SK-N-SH (cell line): ENCODE measurements at regions not wholly inside any gene's neighbourhood (a gene's known extent, or its start where the extent isn't known, plus 50 kb on each side); places are given as distances from the start of the nearest gene placed in this dataset.
"Not testable (repeated sequence)": the region's sequence is repeated elsewhere in the genome, so short reads cannot be mapped to it uniquely, and the experiment has no call there.

Experiments
- CHD2 ChIP-seq: fragments of 150-350 bp; IDR thresholded peaks from 2 replicates; pipeline ENCODE4 v1.6.1; 2018; ENCODE audit warnings: low read length; ENCODE audit not compliant: partially characterized antibody
- MXI1 ChIP-seq: IDR thresholded peaks from 2 replicates; pipeline ENCODE4 v1.6.1; 2012; ENCODE audit warnings: mild to moderate bottlenecking, low read depth, low read length, improper control_type of control experiment
- POLR2AphosphoS5 ChIP-seq: IDR thresholded peaks from 2 replicates; pipeline ENCODE4 v1.6.1; 2012; ENCODE audit warnings: low read depth, low read length
- RAD21 ChIP-seq: IDR thresholded peaks from 2 replicates; pipeline ENCODE4 v1.6.1; 2012; ENCODE audit warnings: mild to moderate bottlenecking, low read length
- RCOR1 ChIP-seq: fragments of 150-350 bp; IDR thresholded peaks from 2 replicates; pipeline ENCODE4 v1.6.1; 2017; ENCODE audit warnings: antibody characterized with exemption, low read length
- RFX5 ChIP-seq: IDR thresholded peaks from 2 replicates; pipeline ENCODE4 v1.6.1; 2012; ENCODE audit warnings: mild to moderate bottlenecking, improper control_type of control experiment, low read length
- RXRA ChIP-seq: IDR thresholded peaks from 2 replicates; pipeline ENCODE4 v1.4.0; 2012; ENCODE audit warnings: low read depth, mild to moderate bottlenecking, borderline replicate concordance
- SIN3A ChIP-seq: IDR thresholded peaks from 2 replicates; pipeline ENCODE4 v1.6.1; 2012; ENCODE audit warnings: low read depth, mild to moderate bottlenecking, low read length, moderate library complexity, borderline replicate concordance
- TCF12 ChIP-seq: IDR thresholded peaks from 2 replicates; pipeline ENCODE4 v1.4.0; 2012
- TF ChIP-seq, protein P1 (sequence below): fragments of 200-600 bp; sonication (generic); IDR thresholded peaks from 2 replicates; pipeline ENCODE4 v1.6.1; 2017; ENCODE audit warnings: antibody characterized with exemption, mild to moderate bottlenecking, moderate library complexity
- TF ChIP-seq, protein P2 (sequence below): fragments of 150-350 bp; IDR thresholded peaks from 2 replicates; pipeline ENCODE4 v1.6.1; 2017; ENCODE audit warnings: antibody characterized with exemption, low read length, low read depth, borderline replicate concordance
- TF ChIP-seq, protein P3 (sequence below): IDR thresholded peaks from 2 replicates; pipeline ENCODE4 v1.4.0; 2012; ENCODE audit warnings: low read depth, borderline replicate concordance
- TF ChIP-seq, protein P4 (sequence below): IDR thresholded peaks from 2 replicates; pipeline ENCODE4 v1.4.0; 2012; ENCODE audit warnings: low read depth

DNA sequence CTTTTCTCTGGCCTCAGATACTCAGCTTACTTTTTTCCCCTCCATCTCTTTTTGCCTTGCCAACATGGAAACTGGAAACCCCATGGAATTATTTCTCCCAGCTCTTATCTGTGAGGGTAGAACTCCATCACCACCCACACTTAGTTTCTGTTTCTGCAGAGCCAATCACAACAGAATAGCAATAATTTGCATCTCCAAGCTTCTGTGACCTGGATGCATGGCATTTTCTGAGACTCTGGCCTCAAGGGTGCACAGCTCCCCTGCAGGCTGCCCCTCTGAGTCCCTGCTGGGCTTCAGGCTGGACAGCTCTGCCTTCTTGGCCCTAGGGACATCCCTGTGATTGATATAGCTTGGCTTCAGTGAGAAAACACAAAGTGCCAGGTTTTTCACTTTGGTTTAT is 316.5 kb upstream of the FZD8 start:
- TF ChIP-seq, protein P1, sequence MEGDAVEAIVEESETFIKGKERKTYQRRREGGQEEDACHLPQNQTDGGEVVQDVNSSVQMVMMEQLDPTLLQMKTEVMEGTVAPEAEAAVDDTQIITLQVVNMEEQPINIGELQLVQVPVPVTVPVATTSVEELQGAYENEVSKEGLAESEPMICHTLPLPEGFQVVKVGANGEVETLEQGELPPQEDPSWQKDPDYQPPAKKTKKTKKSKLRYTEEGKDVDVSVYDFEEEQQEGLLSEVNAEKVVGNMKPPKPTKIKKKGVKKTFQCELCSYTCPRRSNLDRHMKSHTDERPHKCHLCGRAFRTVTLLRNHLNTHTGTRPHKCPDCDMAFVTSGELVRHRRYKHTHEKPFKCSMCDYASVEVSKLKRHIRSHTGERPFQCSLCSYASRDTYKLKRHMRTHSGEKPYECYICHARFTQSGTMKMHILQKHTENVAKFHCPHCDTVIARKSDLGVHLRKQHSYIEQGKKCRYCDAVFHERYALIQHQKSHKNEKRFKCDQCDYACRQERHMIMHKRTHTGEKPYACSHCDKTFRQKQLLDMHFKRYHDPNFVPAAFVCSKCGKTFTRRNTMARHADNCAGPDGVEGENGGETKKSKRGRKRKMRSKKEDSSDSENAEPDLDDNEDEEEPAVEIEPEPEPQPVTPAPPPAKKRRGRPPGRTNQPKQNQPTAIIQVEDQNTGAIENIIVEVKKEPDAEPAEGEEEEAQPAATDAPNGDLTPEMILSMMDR = not testable (repeated sequence)
- not testable (repeated sequence) for TF ChIP-seq RCOR1, TCF12, SIN3A, CHD2, POLR2AphosphoS5, RFX5, RXRA, MXI1, RAD21
- TF ChIP-seq, protein P2, sequence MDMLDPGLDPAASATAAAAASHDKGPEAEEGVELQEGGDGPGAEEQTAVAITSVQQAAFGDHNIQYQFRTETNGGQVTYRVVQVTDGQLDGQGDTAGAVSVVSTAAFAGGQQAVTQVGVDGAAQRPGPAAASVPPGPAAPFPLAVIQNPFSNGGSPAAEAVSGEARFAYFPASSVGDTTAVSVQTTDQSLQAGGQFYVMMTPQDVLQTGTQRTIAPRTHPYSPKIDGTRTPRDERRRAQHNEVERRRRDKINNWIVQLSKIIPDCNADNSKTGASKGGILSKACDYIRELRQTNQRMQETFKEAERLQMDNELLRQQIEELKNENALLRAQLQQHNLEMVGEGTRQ = not testable (repeated sequence)
- TF ChIP-seq, protein P3, sequence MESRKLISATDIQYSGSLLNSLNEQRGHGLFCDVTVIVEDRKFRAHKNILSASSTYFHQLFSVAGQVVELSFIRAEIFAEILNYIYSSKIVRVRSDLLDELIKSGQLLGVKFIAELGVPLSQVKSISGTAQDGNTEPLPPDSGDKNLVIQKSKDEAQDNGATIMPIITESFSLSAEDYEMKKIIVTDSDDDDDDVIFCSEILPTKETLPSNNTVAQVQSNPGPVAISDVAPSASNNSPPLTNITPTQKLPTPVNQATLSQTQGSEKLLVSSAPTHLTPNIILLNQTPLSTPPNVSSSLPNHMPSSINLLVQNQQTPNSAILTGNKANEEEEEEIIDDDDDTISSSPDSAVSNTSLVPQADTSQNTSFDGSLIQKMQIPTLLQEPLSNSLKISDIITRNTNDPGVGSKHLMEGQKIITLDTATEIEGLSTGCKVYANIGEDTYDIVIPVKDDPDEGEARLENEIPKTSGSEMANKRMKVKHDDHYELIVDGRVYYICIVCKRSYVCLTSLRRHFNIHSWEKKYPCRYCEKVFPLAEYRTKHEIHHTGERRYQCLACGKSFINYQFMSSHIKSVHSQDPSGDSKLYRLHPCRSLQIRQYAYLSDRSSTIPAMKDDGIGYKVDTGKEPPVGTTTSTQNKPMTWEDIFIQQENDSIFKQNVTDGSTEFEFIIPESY = not testable (repeated sequence)
- TF ChIP-seq, protein P4, sequence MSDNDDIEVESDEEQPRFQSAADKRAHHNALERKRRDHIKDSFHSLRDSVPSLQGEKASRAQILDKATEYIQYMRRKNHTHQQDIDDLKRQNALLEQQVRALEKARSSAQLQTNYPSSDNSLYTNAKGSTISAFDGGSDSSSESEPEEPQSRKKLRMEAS = not testable (repeated sequence)
